ENCODE measurements at regions not wholly inside any gene's neighbourhood (a gene's known extent, or its start where the extent isn't known, plus 50 kb on each side); places are given as distances from the start of the nearest gene placed in this dataset.

GRCh38 chr16:73798471-73798870 lies 498.1 kb upstream of the PSMD7 start:
- no peak for DNase-seq
- ATAC-seq: no peak
- intact Hi-C loops (cut with DNase I, micrococcal nuclease): no loop called here

GRCh38 chr16:73797115-73797514 lies 499.5 kb upstream of the PSMD7 start:
- ATAC-seq: no peak
- DNase-seq: no peak

GRCh38 chr16:73796241-73796640 lies 500.4 kb upstream of the PSMD7 start:
- intact Hi-C loops (cut with DNase I, micrococcal nuclease): no loop called here
- DNase-seq (no peak), ATAC-seq (no peak)

More at GRCh38 chr16:73797115-73797514, 499.5 kb upstream of the PSMD7 start:
- intact Hi-C loops (cut with DNase I, micrococcal nuclease): no loop called here

- intact Hi-C loops (cut with DNase I, micrococcal nuclease): no loop called here
- no peak for DNase-seq
- ATAC-seq: no peak
Observed at GRCh38 chr16:73794994-73795393, 501.6 kb upstream of the PSMD7 start.

- no peak for ATAC-seq
- intact Hi-C loops (cut with DNase I, micrococcal nuclease): no loop called here
- no peak for DNase-seq
Observed at GRCh38 chr16:73793871-73794437, 502.7 kb upstream of the PSMD7 start.

- intact Hi-C loops (cut with DNase I, micrococcal nuclease): no loop called here
- ATAC-seq (no peak), DNase-seq (no peak)
Observed at GRCh38 chr16:73793260-73793659, 503.4 kb upstream of the PSMD7 start.

GRCh38 chr16:73792199-73793020 lies 504.2 kb upstream of the PSMD7 start:
- ATAC-seq (no peak), DNase-seq (no peak)
- intact Hi-C loops (cut with DNase I, micrococcal nuclease): no loop called here

GRCh38 chr16:73781297-73781696 lies 515.3 kb upstream of the PSMD7 start:
- DNase-seq: no peak
- intact Hi-C loops (cut with DNase I, micrococcal nuclease): no loop called here
- ATAC-seq: no peak

- intact Hi-C loops (cut with DNase I, micrococcal nuclease): no loop called here
- no peak for DNase-seq
- no peak for ATAC-seq
Observed at GRCh38 chr16:73778887-73779286, 517.7 kb upstream of the PSMD7 start.

- intact Hi-C loops (cut with DNase I, micrococcal nuclease): no loop called here
- no peak for DNase-seq
- ATAC-seq: no peak
Observed at GRCh38 chr16:73775841-73776388, 520.7 kb upstream of the PSMD7 start.

GRCh38 chr16:73771196-73772064 lies 525.2 kb upstream of the PSMD7 start:
- intact Hi-C loops (cut with DNase I, micrococcal nuclease): no loop called here
- DNase-seq (no peak), ATAC-seq (no peak)

- intact Hi-C loops (cut with DNase I, micrococcal nuclease): no loop called here
- DNase-seq (no peak), ATAC-seq (no peak)
Observed at GRCh38 chr16:73768786-73769203, 527.8 kb upstream of the PSMD7 start.

GRCh38 chr16:73764321-73764720 lies 532.3 kb upstream of the PSMD7 start:
- DNase-seq (no peak), ATAC-seq (no peak)
- intact Hi-C loops (cut with DNase I, micrococcal nuclease): no loop called here

- intact Hi-C loops (cut with DNase I, micrococcal nuclease): no loop called here
- ATAC-seq (no peak), DNase-seq (no peak)
Observed at GRCh38 chr16:73756289-73757178, 540.1 kb upstream of the PSMD7 start.

GRCh38 chr16:73753931-73754330 lies 542.7 kb upstream of the PSMD7 start:
- ATAC-seq (no peak), DNase-seq (no peak)
- intact Hi-C loops (cut with DNase I, micrococcal nuclease): no loop called here

- no peak for ATAC-seq
- intact Hi-C loops (cut with DNase I, micrococcal nuclease): no loop called here
- no peak for DNase-seq
Observed at GRCh38 chr16:73750639-73751038, 546.0 kb upstream of the PSMD7 start.

- intact Hi-C loops (cut with DNase I, micrococcal nuclease): no loop called here
- ATAC-seq: no peak
- no peak for DNase-seq
Observed at GRCh38 chr16:73747328-73747727, 549.3 kb upstream of the PSMD7 start.

GRCh38 chr16:73746554-73746953 lies 550.1 kb upstream of the PSMD7 start:
- DNase-seq (no peak), ATAC-seq (no peak)
- intact Hi-C loops (cut with DNase I, micrococcal nuclease): no loop called here
